Gastroesophageal sphincter (tissue), 3 donors: ENCODE measurements at regions not wholly inside any gene's neighbourhood (a gene's known extent, or its start where the extent isn't known, plus 50 kb on each side); places are given as distances from the start of the nearest gene placed in this dataset.

Experiments used
- EP300 ChIP-seq: sonication (generic); formaldehyde crosslinking; IDR thresholded peaks from one replicate; pipeline ENCODE4 v1.6.1; 2017; ENCODE audit warnings: antibody characterized with exemption, mild to moderate bottlenecking
- POLR2A ChIP-seq, 2 donors: fragments of 450-650 bp; IDR thresholded peaks; one replicate each; pipeline ENCODE4 v1.6.1; 2017; ENCODE audit warnings: antibody characterized with exemption in 2 of 2, mild to moderate bottlenecking in 2 of 2, moderate library complexity in 1 of 2
- POLR2AphosphoS5 ChIP-seq: sonication (generic); formaldehyde crosslinking; IDR thresholded peaks from one replicate; pipeline ENCODE4 v1.6.1; 2017; ENCODE audit warnings: antibody characterized with exemption
- TF ChIP-seq, protein P1 (sequence below), 4 experiments: fragments of 200-600 bp in 2 of 4; fragments of 450-650 bp in 2 of 4; sonication (generic) in 1 of 4; IDR thresholded peaks; one replicate each; pipeline ENCODE4 v1.5.1; 2017 to 2019; ENCODE audit warnings: antibody characterized with exemption in 4 of 4, mild to moderate bottlenecking in 2 of 4, moderate library complexity in 2 of 4

DNA sequence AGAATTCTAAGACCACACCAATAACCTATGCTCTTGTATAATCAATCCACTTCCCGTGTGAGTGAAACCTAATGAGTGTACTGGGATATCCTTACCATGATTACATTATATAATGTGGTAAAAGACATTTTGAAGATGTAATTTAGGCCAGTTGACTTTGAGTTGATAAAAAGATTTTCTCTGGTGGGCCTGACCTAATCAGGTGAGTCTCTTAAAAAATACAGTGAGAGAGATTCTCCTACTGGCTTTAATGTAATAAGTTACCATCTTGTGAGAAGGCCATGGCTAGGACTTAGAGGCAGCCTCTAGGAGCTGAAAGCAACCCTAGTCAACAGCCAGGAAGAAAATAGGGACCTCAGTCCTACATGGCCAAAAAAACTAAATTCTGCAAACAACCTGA lies 847.7 kb upstream of the HS3ST5 start:
- TF ChIP-seq, protein P1, sequence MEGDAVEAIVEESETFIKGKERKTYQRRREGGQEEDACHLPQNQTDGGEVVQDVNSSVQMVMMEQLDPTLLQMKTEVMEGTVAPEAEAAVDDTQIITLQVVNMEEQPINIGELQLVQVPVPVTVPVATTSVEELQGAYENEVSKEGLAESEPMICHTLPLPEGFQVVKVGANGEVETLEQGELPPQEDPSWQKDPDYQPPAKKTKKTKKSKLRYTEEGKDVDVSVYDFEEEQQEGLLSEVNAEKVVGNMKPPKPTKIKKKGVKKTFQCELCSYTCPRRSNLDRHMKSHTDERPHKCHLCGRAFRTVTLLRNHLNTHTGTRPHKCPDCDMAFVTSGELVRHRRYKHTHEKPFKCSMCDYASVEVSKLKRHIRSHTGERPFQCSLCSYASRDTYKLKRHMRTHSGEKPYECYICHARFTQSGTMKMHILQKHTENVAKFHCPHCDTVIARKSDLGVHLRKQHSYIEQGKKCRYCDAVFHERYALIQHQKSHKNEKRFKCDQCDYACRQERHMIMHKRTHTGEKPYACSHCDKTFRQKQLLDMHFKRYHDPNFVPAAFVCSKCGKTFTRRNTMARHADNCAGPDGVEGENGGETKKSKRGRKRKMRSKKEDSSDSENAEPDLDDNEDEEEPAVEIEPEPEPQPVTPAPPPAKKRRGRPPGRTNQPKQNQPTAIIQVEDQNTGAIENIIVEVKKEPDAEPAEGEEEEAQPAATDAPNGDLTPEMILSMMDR (IDR thresholded peaks at IDR 0.05): no peak
- no peak for TF ChIP-seq POLR2AphosphoS5
- TF ChIP-seq POLR2A (IDR thresholded peaks at IDR 0.05): no peak
- no peak for TF ChIP-seq EP300
